H1 (cell line): ENCODE measurements at regions not wholly inside any gene's neighbourhood (a gene's known extent, or its start where the extent isn't known, plus 50 kb on each side); places are given as distances from the start of the nearest gene placed in this dataset.

ENCODE experiments used
- CTCF ChIA-PET: fragments of 300-600 bp; sonication (Branson Sonifier 250); formaldehyde crosslinking; loops from one replicate; lab custom pipeline; 2021; ENCODE audit not compliant: partially characterized antibody; lab: Charles Lee
- POLR2A ChIA-PET: fragments of 300-600 bp; sonication (Branson Sonifier 250); formaldehyde crosslinking; loops from one replicate; lab custom pipeline; 2021; ENCODE audit warnings: inconsistent platforms; ENCODE audit not compliant: partially characterized antibody; lab: Charles Lee
- DNase-seq, 2 experiments: peaks; one replicate each; pipeline versions ENCODE4 v3.0.0 to v3.0.0-alpha.2; 2010 to 2022; ENCODE audit warnings: low spot score in 2 of 2, low read depth in 1 of 2, mixed read lengths in 1 of 2
- FAIRE-seq: peaks from 2 replicates; lab custom pipeline; 2011; peaks lifted over from hg19 to GRCh38; lab: Jason Lieb, UNC
- H2AFZ ChIP-seq: 2 replicates; pipeline ENCODE4 v1.8.1; 2012; ENCODE audit warnings: low read length, inconsistent platforms
- H2AK5ac ChIP-seq: 2 replicates; pipeline ENCODE4 v1.6.1; 2013; ENCODE audit warnings: low read depth, low read length
- H2BK120ac ChIP-seq: replicated peaks from 2 replicates; pipeline ENCODE3; 2013; ENCODE audit warnings: low read depth, low read length, inconsistent platforms
- H2BK12ac ChIP-seq: 2 replicates; pipeline ENCODE4 v1.6.1; 2013; ENCODE audit warnings: low read depth, low read length
- H2BK15ac ChIP-seq: 2 replicates; pipeline ENCODE4 v1.6.1; 2013; ENCODE audit warnings: low read length
- H2BK20ac ChIP-seq: 2 replicates; pipeline ENCODE4 v1.6.1; 2013; ENCODE audit warnings: low read length
- H2BK5ac ChIP-seq: 2 replicates; pipeline ENCODE4 v1.6.1; 2013; ENCODE audit warnings: low read depth, low read length
- H3K14ac ChIP-seq: 2 replicates; pipeline ENCODE4 v1.6.1; 2013; ENCODE audit warnings: inconsistent platforms; ENCODE audit not compliant: insufficient read length
- H3K18ac ChIP-seq: 2 replicates; pipeline ENCODE4 v1.6.1; 2013; ENCODE audit warnings: low read length; ENCODE audit errors: extremely low read depth
- H3K23ac ChIP-seq: 2 replicates; pipeline ENCODE4 v1.6.1; 2013; ENCODE audit warnings: inconsistent platforms; ENCODE audit not compliant: insufficient read length
- H3K23me2 ChIP-seq: 2 replicates; pipeline ENCODE4 v1.6.1; 2013; ENCODE audit warnings: low read depth, low read length
- H3K27ac ChIP-seq: 2 replicates; pipeline ENCODE4 v1.6.1; 2011; ENCODE audit warnings: low read depth, low read length, inconsistent platforms
- H3K27me3 ChIP-seq, 4 experiments: replicated peaks in 1 of 4; 1 replicate in 1 of 4; 2 replicates in 3 of 4; pipeline versions ENCODE4 v1.6.1 to v1.8.1; 2011 to 2013; ENCODE audit warnings: low read length in 3 of 4, mild to moderate bottlenecking in 3 of 4, inconsistent platforms in 2 of 4, mixed read lengths in 2 of 4, moderate library complexity in 1 of 4; ENCODE audit not compliant: control insufficient read depth in 3 of 4, insufficient read depth in 3 of 4; ENCODE audit errors: extremely low read depth in 1 of 4
- H3K36me3 ChIP-seq, 4 experiments: 2 replicates each; pipeline versions ENCODE4 v1.6.1 to v1.8.1; 2011 to 2013; ENCODE audit warnings: mild to moderate bottlenecking in 4 of 4, low read length in 3 of 4, moderate library complexity in 2 of 4, control low read depth in 1 of 4, inconsistent platforms in 1 of 4; ENCODE audit not compliant: insufficient read depth in 4 of 4, control insufficient read depth in 2 of 4
- H3K4ac ChIP-seq: replicated peaks from 2 replicates; pipeline ENCODE3; 2013; ENCODE audit warnings: low read length, low read depth, mixed read lengths, inconsistent platforms; ENCODE audit not compliant: insufficient read length
- H3K4me1 ChIP-seq, 4 experiments: replicated peaks in 1 of 4; 1 replicate in 1 of 4; 2 replicates in 3 of 4; pipeline versions ENCODE4 v1.6.1 to v1.8.1; 2011 to 2013; ENCODE audit warnings: low read length in 3 of 4, inconsistent platforms in 2 of 4, mixed read lengths in 1 of 4; ENCODE audit not compliant: insufficient read depth in 4 of 4, control insufficient read depth in 3 of 4
- H3K4me2 ChIP-seq, 2 experiments: 2 replicates each; pipeline versions ENCODE4 v1.6.1 to v1.8.1; 2011 to 2013; ENCODE audit warnings: low read depth in 2 of 2, low read length in 2 of 2, control low read depth in 1 of 2, inconsistent platforms in 1 of 2, mild to moderate bottlenecking in 1 of 2; ENCODE audit not compliant: insufficient read depth in 1 of 2
- H3K4me3 ChIP-seq, 4 experiments: fragments of 200-600, 300-600 bp in 1 of 4; sonication (generic), shearing (Covaris generic), sonication (Bioruptor Twin) in 1 of 4; 2 replicates each; pipeline versions ENCODE4 v1.5.1 to v1.8.1; 2011 to 2016; ENCODE audit warnings: low read length in 4 of 4, low read depth in 3 of 4, control low read depth in 2 of 4, inconsistent platforms in 2 of 4, mild to moderate bottlenecking in 2 of 4, mixed read lengths in 1 of 4, moderate library complexity in 1 of 4; ENCODE audit not compliant: insufficient read depth in 2 of 4; ENCODE audit errors: extremely low read depth in 1 of 4
- H3K56ac ChIP-seq: replicated peaks from 2 replicates; pipeline ENCODE3; 2013; ENCODE audit warnings: low read depth, mild to moderate bottlenecking, mixed read lengths, low read length, inconsistent platforms; ENCODE audit not compliant: insufficient read length
- H3K79me1 ChIP-seq: 2 replicates; pipeline ENCODE4 v1.6.1; 2013; ENCODE audit warnings: low read depth, low read length, control low read depth
- H3K79me2 ChIP-seq, 2 experiments: 2 replicates each; pipeline versions ENCODE4 v1.6.1 to v1.8.1; 2012 to 2013; ENCODE audit warnings: low read length in 2 of 2, mild to moderate bottlenecking in 2 of 2, inconsistent platforms in 1 of 2; ENCODE audit not compliant: insufficient read depth in 2 of 2, control insufficient read depth in 1 of 2
- H3K9ac ChIP-seq, 4 experiments: replicated peaks in 1 of 4; 1 replicate in 1 of 4; 2 replicates in 3 of 4; pipeline versions ENCODE4 v1.6.1 to v1.8.1; 2011 to 2013; ENCODE audit warnings: low read depth in 3 of 4, low read length in 3 of 4, control low read depth in 2 of 4, mild to moderate bottlenecking in 2 of 4, moderate library complexity in 2 of 4, inconsistent platforms in 1 of 4; ENCODE audit errors: extremely low read depth in 1 of 4
- H3K9me3 ChIP-seq, 2 experiments: 2 replicates each; pipeline versions ENCODE4 v1.6.1 to v1.8.1; 2012 to 2013; ENCODE audit warnings: mild to moderate bottlenecking in 2 of 2, moderate library complexity in 2 of 2, control low read depth in 1 of 2, inconsistent platforms in 1 of 2, low read depth in 1 of 2, low read length in 1 of 2, mixed read lengths in 1 of 2; ENCODE audit not compliant: insufficient read depth in 2 of 2
- H4K20me1 ChIP-seq, 2 experiments: replicated peaks in 1 of 2; 2 replicates each; pipeline versions ENCODE3 to v1.8.1; 2011 to 2013; ENCODE audit warnings: inconsistent platforms in 2 of 2, low read length in 2 of 2, mild to moderate bottlenecking in 1 of 2; ENCODE audit not compliant: insufficient read depth in 2 of 2, control insufficient read depth in 1 of 2
- H4K5ac ChIP-seq: 2 replicates; pipeline ENCODE4 v1.6.1; 2013; ENCODE audit warnings: low read length, low read depth, mixed read lengths, inconsistent platforms; ENCODE audit not compliant: insufficient read length
- H4K8ac ChIP-seq: 2 replicates; pipeline ENCODE4 v1.8.0; 2013; ENCODE audit warnings: mild to moderate bottlenecking, moderate library complexity, low read length, inconsistent platforms; ENCODE audit not compliant: insufficient read depth; ENCODE audit errors: extremely low read depth
- H4K91ac ChIP-seq: replicated peaks from 2 replicates; pipeline ENCODE3; 2013; ENCODE audit warnings: low read length, mixed read lengths, inconsistent platforms; ENCODE audit not compliant: insufficient read length
- BACH1 ChIP-seq: IDR thresholded peaks from 2 replicates; pipeline ENCODE4 v1.6.1; 2012; ENCODE audit warnings: low read length, improper control_type of control experiment
- CBX8 ChIP-seq: fragments of 300-800, 300-1000 bp; sonication (generic); IDR thresholded peaks from 2 replicates; pipeline ENCODE4 v1.7.1; 2016; ENCODE audit warnings: low read depth, low read length, borderline replicate concordance
- HDAC2 ChIP-seq, 2 experiments: fragments of 300-600 bp in 1 of 2; sonication (generic) in 1 of 2; IDR thresholded peaks; 2 replicates each; pipeline ENCODE4 v1.6.1; 2011 to 2012; ENCODE audit warnings: low read depth in 2 of 2, low read length in 2 of 2, mild to moderate bottlenecking in 2 of 2, moderate library complexity in 2 of 2, borderline replicate concordance in 1 of 2, inconsistent platforms in 1 of 2
- POLR2A ChIP-seq, 2 experiments: IDR thresholded peaks; 1 replicate in 1 of 2; 2 replicates in 1 of 2; pipeline ENCODE4 v1.6.1; 2011; ENCODE audit warnings: low read depth in 2 of 2, low read length in 2 of 2, mild to moderate bottlenecking in 2 of 2; ENCODE audit errors: control extremely low read depth in 1 of 2
- RAD21 ChIP-seq, 2 experiments: IDR thresholded peaks in 1 of 2; conservative IDR thresholded peaks in 1 of 2; 2 replicates each; pipeline ENCODE4 v1.6.1; 2011; ENCODE audit warnings: low read depth in 2 of 2, low read length in 2 of 2, improper control_type of control experiment in 1 of 2, inconsistent platforms in 1 of 2, mild to moderate bottlenecking in 1 of 2, moderate library complexity in 1 of 2
- RFX5 ChIP-seq: IDR thresholded peaks from 2 replicates; pipeline ENCODE4 v1.6.1; 2011; ENCODE audit warnings: low read depth, low read length, improper control_type of control experiment, borderline replicate concordance
- SIN3A ChIP-seq, 2 experiments: IDR thresholded peaks in 1 of 2; conservative IDR thresholded peaks in 1 of 2; 2 replicates each; pipeline ENCODE4 v1.6.1; 2011 to 2012; ENCODE audit warnings: low read length in 2 of 2, improper control_type of control experiment in 1 of 2, low read depth in 1 of 2, mild to moderate bottlenecking in 1 of 2
- SP2 ChIP-seq: IDR thresholded peaks from 2 replicates; pipeline ENCODE4 v1.6.1; 2012; ENCODE audit warnings: mild to moderate bottlenecking, low read length, inconsistent platforms
- TEAD4 ChIP-seq: IDR thresholded peaks from 2 replicates; pipeline ENCODE4 v1.6.1; 2012; ENCODE audit warnings: low read depth, low read length, inconsistent platforms, mixed read lengths
- TF ChIP-seq, protein P1 (sequence below): IDR thresholded peaks from 2 replicates; pipeline ENCODE4 v1.6.1; 2012; ENCODE audit warnings: inconsistent platforms

DNA sequence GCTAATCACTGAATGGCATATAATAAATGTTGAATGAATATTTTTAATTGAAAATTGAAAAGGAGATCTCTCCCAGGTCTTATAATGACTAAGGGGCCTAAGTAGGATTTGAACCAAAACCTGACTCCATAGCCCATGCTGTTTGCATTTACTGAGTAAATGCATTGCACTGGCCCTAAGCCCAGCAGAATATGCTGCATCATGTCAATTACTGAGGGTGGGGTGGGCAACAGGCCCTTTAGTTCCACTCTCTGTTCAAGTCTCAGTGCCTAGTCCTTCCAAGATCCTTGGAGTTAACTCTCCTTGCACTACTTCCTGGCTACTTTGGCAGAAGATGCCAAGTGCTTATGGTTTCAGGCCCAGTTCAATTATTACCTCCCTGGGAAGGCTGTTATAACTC, 203.8 kb upstream of the DAB1 start:
- no peak overlapping the region for H4K8ac ChIP-seq
- H3K18ac ChIP-seq = no peak overlapping the region
- H3K36me3 ChIP-seq = no peaks in the 10 kb centered on the region
- no peak overlapping the region for H2AK5ac ChIP-seq
- H3K4me2 ChIP-seq = no peak overlapping the region
- H3K27ac ChIP-seq = no peak overlapping the region
- POLR2A ChIA-PET = no interaction called here
- H4K20me1 ChIP-seq = no peaks in the 10 kb centered on the region
- H3K4me1 ChIP-seq = peaks cover 0 to 15% (median 1%) of the 10 kb centered on the region in 4 experiments; a peak in 4 of 7 replicates
- H2BK120ac ChIP-seq = no peak overlapping the region
- no peak overlapping the region for H3K4ac ChIP-seq
- CTCF ChIA-PET = no interaction called here
- H3K9me3 ChIP-seq = no peaks in the 10 kb centered on the region
- DNase-seq (no peak), FAIRE-seq (no peak)
- H3K14ac ChIP-seq = no peak overlapping the region
- no peaks in the 10 kb centered on the region for H3K79me1 ChIP-seq
- H3K23me2 ChIP-seq = no peaks in the 10 kb centered on the region; the same call in 1 of the 2 replicates
- no peak overlapping the region for H3K23ac ChIP-seq
- H3K9ac ChIP-seq = no peak overlapping the region
- no peak overlapping the region for H3K56ac ChIP-seq
- H2BK15ac ChIP-seq = no peak overlapping the region
- H2BK20ac ChIP-seq = no peak overlapping the region
- no peak overlapping the region for H4K91ac ChIP-seq
- H3K79me2 ChIP-seq = no peaks in the 10 kb centered on the region
- H2AFZ ChIP-seq = no peak overlapping the region
- H2BK12ac ChIP-seq = no peak overlapping the region
- no peak overlapping the region for H2BK5ac ChIP-seq
- no peak overlapping the region for H4K5ac ChIP-seq
- no peak overlapping the region for H3K4me3 ChIP-seq
- H3K27me3 ChIP-seq = no peaks in the 10 kb centered on the region
- TF ChIP-seq RAD21 (IDR thresholded peaks at IDR 0.05 in 1 of 2, conservative IDR thresholded peaks at IDR 0.05 in 1 of 2; ENCODE audit: low read depth in 2 of 2, low read length in 2 of 2) (no peak), BACH1 (no peak), SIN3A (conservative IDR thresholded peaks at IDR 0.05 in 1 of 2, IDR thresholded peaks at IDR 0.05 in 1 of 2; ENCODE audit: low read depth in 1 of 2, low read length in 2 of 2) (no peak), TEAD4 (no peak), SP2 (no peak), HDAC2 (IDR thresholded peaks at IDR 0.05; ENCODE audit: borderline replicate concordance in 1 of 2, low read depth in 2 of 2, low read length in 2 of 2) (no peak), POLR2A (IDR thresholded peaks at IDR 0.05; ENCODE audit: control extremely low read depth in 1 of 2, low read depth in 2 of 2, low read length in 2 of 2) (no peak), CBX8 (no peak), RFX5 (no peak)
- TF ChIP-seq, protein P1, sequence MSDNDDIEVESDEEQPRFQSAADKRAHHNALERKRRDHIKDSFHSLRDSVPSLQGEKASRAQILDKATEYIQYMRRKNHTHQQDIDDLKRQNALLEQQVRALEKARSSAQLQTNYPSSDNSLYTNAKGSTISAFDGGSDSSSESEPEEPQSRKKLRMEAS = no peak
